ENCODE measurements at regions not wholly inside any gene's neighbourhood (a gene's known extent, or its start where the extent isn't known, plus 50 kb on each side); places are given as distances from the start of the nearest gene placed in this dataset.
"Not testable (repeated sequence)": the region's sequence is repeated elsewhere in the genome, so short reads cannot be mapped to it uniquely, and the experiment has no call there.

- Mint-ChIP-seq H3K27ac (ENCODE audit: low read depth) (no peak overlapping the region), H3K4me1 (no peaks in the 10 kb centered on the region), H3K36me3 (ENCODE audit: insufficient read depth) (no peaks in the 10 kb centered on the region), H3K4me3 (no peak overlapping the region), H3K9me3 (peaks cover 14% of the 10 kb centered on the region), H3K27me3 (no peaks in the 10 kb centered on the region)
- DNase-seq (ENCODE audit: low spot score in 2 of 2) (no peak), ATAC-seq (replicated peaks; ENCODE audit: extremely low read depth, poor library complexity, severe bottlenecking) (no peak)
Measured at GRCh38 chr2:56981554-56981953, 797.8 kb downstream of the CCDC85A start.

GRCh38 chr2:56985609-56986008 lies 801.8 kb downstream of the CCDC85A start:
- Mint-ChIP-seq H3K27ac (ENCODE audit: low read depth) (no peak overlapping the region), H3K4me3 (no peak overlapping the region), H3K27me3 (no peaks in the 10 kb centered on the region), H3K4me1 (no peaks in the 10 kb centered on the region), H3K36me3 (ENCODE audit: insufficient read depth) (no peaks in the 10 kb centered on the region), H3K9me3 (peaks cover 9% of the 10 kb centered on the region)
- DNase-seq (ENCODE audit: low spot score in 2 of 2) (no peak), ATAC-seq (replicated peaks; ENCODE audit: extremely low read depth, poor library complexity, severe bottlenecking) (no peak)

- Mint-ChIP-seq H3K4me3 (no peak overlapping the region), H3K9me3 (peaks cover 17% of the 10 kb centered on the region), H3K27me3 (no peaks in the 10 kb centered on the region), H3K27ac (ENCODE audit: low read depth) (no peak overlapping the region), H3K36me3 (ENCODE audit: insufficient read depth) (no peaks in the 10 kb centered on the region), H3K4me1 (no peaks in the 10 kb centered on the region)
- no peak for ATAC-seq (replicated peaks; ENCODE audit: extremely low read depth, poor library complexity, severe bottlenecking)
- no peak for DNase-seq (ENCODE audit: low spot score in 2 of 2)
Measured at GRCh38 chr2:57022496-57022895, 838.7 kb downstream of the CCDC85A start.

GRCh38 chr2:57044931-57045635 lies 861.3 kb downstream of the CCDC85A start:
- no peak overlapping the region for H3K27ac Mint-ChIP-seq (ENCODE audit: low read depth)
- no peaks in the 10 kb centered on the region for H3K36me3 Mint-ChIP-seq (ENCODE audit: insufficient read depth)
- H3K9me3 Mint-ChIP-seq: peaks cover 26% of the 10 kb centered on the region
- H3K4me1 Mint-ChIP-seq: no peaks in the 10 kb centered on the region
- no peaks in the 10 kb centered on the region for H3K27me3 Mint-ChIP-seq
- H3K4me3 Mint-ChIP-seq: no peak overlapping the region
- no peak for ATAC-seq (replicated peaks; ENCODE audit: extremely low read depth, poor library complexity, severe bottlenecking)
- no peak for DNase-seq (ENCODE audit: low spot score in 2 of 2)

- DNase-seq (ENCODE audit: low spot score in 2 of 2) (no peak), ATAC-seq (replicated peaks; ENCODE audit: extremely low read depth, poor library complexity, severe bottlenecking) (no peak)
- Mint-ChIP-seq H3K36me3 (ENCODE audit: insufficient read depth) (no peaks in the 10 kb centered on the region), H3K4me3 (no peak overlapping the region), H3K27me3 (no peaks in the 10 kb centered on the region), H3K27ac (ENCODE audit: low read depth) (no peak overlapping the region), H3K9me3 (peaks cover 16% of the 10 kb centered on the region), H3K4me1 (no peaks in the 10 kb centered on the region)
Measured at GRCh38 chr2:57049273-57049672, 865.5 kb downstream of the CCDC85A start.

- H3K36me3 Mint-ChIP-seq (ENCODE audit: insufficient read depth): no peaks in the 10 kb centered on the region
- H3K27me3 Mint-ChIP-seq: no peaks in the 10 kb centered on the region
- no peaks in the 10 kb centered on the region for H3K4me1 Mint-ChIP-seq
- H3K4me3 Mint-ChIP-seq: no peak overlapping the region
- H3K27ac Mint-ChIP-seq (ENCODE audit: low read depth): no peak overlapping the region
- DNase-seq (ENCODE audit: low spot score in 2 of 2) (no peak), ATAC-seq (replicated peaks; ENCODE audit: extremely low read depth, poor library complexity, severe bottlenecking) (no peak)
- H3K9me3 Mint-ChIP-seq: peaks cover 18% of the 10 kb centered on the region
Measured at GRCh38 chr2:57050007-57050406, 866.2 kb downstream of the CCDC85A start.

- DNase-seq (ENCODE audit: low spot score in 2 of 2); H3K4me1 Mint-ChIP-seq; H3K27me3 Mint-ChIP-seq; H3K27ac Mint-ChIP-seq (ENCODE audit: low read depth); ATAC-seq (replicated peaks; ENCODE audit: extremely low read depth, poor library complexity, severe bottlenecking); H3K36me3 Mint-ChIP-seq (ENCODE audit: insufficient read depth); H3K4me3 Mint-ChIP-seq: not testable (repeated sequence)
- peaks cover 21% of the 10 kb centered on the region for H3K9me3 Mint-ChIP-seq
Measured at GRCh38 chr2:57066301-57066700, 882.5 kb downstream of the CCDC85A start.

- Mint-ChIP-seq H3K27ac (ENCODE audit: low read depth) (no peak overlapping the region), H3K9me3 (peaks cover 22% of the 10 kb centered on the region), H3K36me3 (ENCODE audit: insufficient read depth) (no peaks in the 10 kb centered on the region), H3K4me3 (no peak overlapping the region), H3K4me1 (no peaks in the 10 kb centered on the region), H3K27me3 (no peaks in the 10 kb centered on the region)
- ATAC-seq (replicated peaks; ENCODE audit: extremely low read depth, poor library complexity, severe bottlenecking): no peak
- DNase-seq (ENCODE audit: low spot score in 2 of 2): no peak
Measured at GRCh38 chr2:57075226-57075625, 891.4 kb downstream of the CCDC85A start.

- no peak for DNase-seq (ENCODE audit: low spot score in 2 of 2)
- H3K4me1 Mint-ChIP-seq: no peaks in the 10 kb centered on the region
Measured at GRCh38 chr2:57080035-57080434, 896.2 kb downstream of the CCDC85A start.

GRCh38 chr2:57084697-57085281 lies 901.0 kb downstream of the CCDC85A start:
- Mint-ChIP-seq H3K27ac (ENCODE audit: low read depth) (no peak overlapping the region), H3K36me3 (ENCODE audit: insufficient read depth) (no peaks in the 10 kb centered on the region), H3K9me3 (peaks cover 31% of the 10 kb centered on the region), H3K4me1 (no peaks in the 10 kb centered on the region), H3K4me3 (no peak overlapping the region), H3K27me3 (no peaks in the 10 kb centered on the region)
- ATAC-seq (replicated peaks; ENCODE audit: extremely low read depth, poor library complexity, severe bottlenecking): no peak
- no peak for DNase-seq (ENCODE audit: low spot score in 2 of 2)

More at GRCh38 chr2:57080035-57080434, 896.2 kb downstream of the CCDC85A start:
- no peaks in the 10 kb centered on the region for H3K27me3 Mint-ChIP-seq
- peaks cover 27% of the 10 kb centered on the region for H3K9me3 Mint-ChIP-seq
- H3K27ac Mint-ChIP-seq (ENCODE audit: low read depth): no peak overlapping the region
- no peak for ATAC-seq (replicated peaks; ENCODE audit: extremely low read depth, poor library complexity, severe bottlenecking)
- no peaks in the 10 kb centered on the region for H3K36me3 Mint-ChIP-seq (ENCODE audit: insufficient read depth)
- no peak overlapping the region for H3K4me3 Mint-ChIP-seq

GRCh38 chr2:57093020-57093419 lies 909.2 kb downstream of the CCDC85A start:
- no peaks in the 10 kb centered on the region for H3K4me1 Mint-ChIP-seq
- no peak for DNase-seq (ENCODE audit: low spot score in 2 of 2)

GRCh38 chr2:57097855-57098254 lies 914.1 kb downstream of the CCDC85A start:
- DNase-seq (ENCODE audit: low spot score in 2 of 2) (no peak), ATAC-seq (replicated peaks; ENCODE audit: extremely low read depth, poor library complexity, severe bottlenecking) (no peak)
- Mint-ChIP-seq H3K9me3 (peaks cover 16% of the 10 kb centered on the region), H3K27ac (ENCODE audit: low read depth) (no peak overlapping the region), H3K4me1 (no peaks in the 10 kb centered on the region), H3K4me3 (no peak overlapping the region), H3K27me3 (no peaks in the 10 kb centered on the region), H3K36me3 (ENCODE audit: insufficient read depth) (no peaks in the 10 kb centered on the region)

More at GRCh38 chr2:57093020-57093419, 909.2 kb downstream of the CCDC85A start:
- Mint-ChIP-seq H3K36me3 (ENCODE audit: insufficient read depth) (no peaks in the 10 kb centered on the region), H3K9me3 (peaks cover under 1% of the 10 kb centered on the region), H3K4me3 (no peak overlapping the region), H3K27me3 (no peaks in the 10 kb centered on the region), H3K27ac (ENCODE audit: low read depth) (no peak overlapping the region)
- no peak for ATAC-seq (replicated peaks; ENCODE audit: extremely low read depth, poor library complexity, severe bottlenecking)

GRCh38 chr2:57100436-57100835 lies 916.6 kb downstream of the CCDC85A start:
- Mint-ChIP-seq H3K4me1 (no peaks in the 10 kb centered on the region), H3K9me3 (peaks cover 23% of the 10 kb centered on the region), H3K27me3 (no peaks in the 10 kb centered on the region), H3K36me3 (ENCODE audit: insufficient read depth) (no peaks in the 10 kb centered on the region), H3K27ac (ENCODE audit: low read depth) (no peak overlapping the region), H3K4me3 (no peak overlapping the region)
- ATAC-seq (replicated peaks; ENCODE audit: extremely low read depth, poor library complexity, severe bottlenecking) (no peak), DNase-seq (ENCODE audit: low spot score in 2 of 2) (no peak)
